SK-N-SH (cell line): ENCODE measurements at regions not wholly inside any gene's neighbourhood (a gene's known extent, or its start where the extent isn't known, plus 50 kb on each side); places are given as distances from the start of the nearest gene placed in this dataset.

Experiments used
- CHD2 ChIP-seq: fragments of 150-350 bp; IDR thresholded peaks from 2 replicates; pipeline ENCODE4 v1.6.1; 2018; ENCODE audit warnings: low read length; ENCODE audit not compliant: partially characterized antibody
- CTCF ChIP-seq: fragments of 200-600 bp; sonication (generic); IDR thresholded peaks from 2 replicates; pipeline ENCODE4 v1.6.1; 2017; ENCODE audit warnings: antibody characterized with exemption, mild to moderate bottlenecking, moderate library complexity
- EZH2phosphoT487 ChIP-seq: fragments of 200-600 bp; sonication (generic); IDR thresholded peaks from 2 replicates; pipeline ENCODE4 v1.6.1; 2017; ENCODE audit warnings: low read depth, mixed run types, mild to moderate bottlenecking, antibody characterized with exemption, moderate library complexity, borderline replicate concordance
- FOSL2 ChIP-seq: IDR thresholded peaks from 2 replicates; pipeline ENCODE4 v1.4.0; 2012; ENCODE audit warnings: low read depth, mild to moderate bottlenecking, moderate library complexity, borderline replicate concordance
- TF ChIP-seq, protein P1 (sequence below): IDR thresholded peaks from 2 replicates; pipeline ENCODE4; 2012

DNA sequence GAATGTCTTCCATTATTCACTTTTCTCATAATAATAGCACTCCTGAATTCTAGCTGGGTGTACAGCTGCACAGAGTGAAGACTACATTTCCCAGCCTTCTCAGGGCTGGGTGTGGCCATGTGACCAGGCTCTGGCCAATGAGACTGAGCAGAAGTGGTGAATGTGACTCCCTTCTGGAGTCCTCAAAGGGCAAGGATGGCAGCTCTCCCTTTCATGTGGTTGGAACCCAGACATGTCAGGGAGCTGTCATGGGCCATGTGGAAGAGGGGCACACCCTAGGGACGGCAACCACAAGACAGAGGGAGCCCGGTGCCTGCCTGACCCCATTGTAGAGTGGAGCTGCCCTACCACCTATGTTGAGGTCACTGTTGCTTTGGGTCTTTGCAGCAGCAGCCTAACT is 312.8 kb upstream of the SULF2 start:
- TF ChIP-seq EZH2phosphoT487 (no peak), CTCF (no peak), CHD2 (no peak), FOSL2 (no peak)
- TF ChIP-seq, protein P1, sequence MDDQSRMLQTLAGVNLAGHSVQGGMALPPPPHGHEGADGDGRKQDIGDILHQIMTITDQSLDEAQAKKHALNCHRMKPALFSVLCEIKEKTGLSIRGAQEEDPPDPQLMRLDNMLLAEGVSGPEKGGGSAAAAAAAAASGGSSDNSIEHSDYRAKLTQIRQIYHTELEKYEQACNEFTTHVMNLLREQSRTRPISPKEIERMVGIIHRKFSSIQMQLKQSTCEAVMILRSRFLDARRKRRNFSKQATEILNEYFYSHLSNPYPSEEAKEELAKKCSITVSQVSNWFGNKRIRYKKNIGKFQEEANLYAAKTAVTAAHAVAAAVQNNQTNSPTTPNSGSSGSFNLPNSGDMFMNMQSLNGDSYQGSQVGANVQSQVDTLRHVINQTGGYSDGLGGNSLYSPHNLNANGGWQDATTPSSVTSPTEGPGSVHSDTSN: no peak
